ENCODE measurements at regions not wholly inside any gene's neighbourhood (a gene's known extent, or its start where the extent isn't known, plus 50 kb on each side); places are given as distances from the start of the nearest gene placed in this dataset.

DNA sequence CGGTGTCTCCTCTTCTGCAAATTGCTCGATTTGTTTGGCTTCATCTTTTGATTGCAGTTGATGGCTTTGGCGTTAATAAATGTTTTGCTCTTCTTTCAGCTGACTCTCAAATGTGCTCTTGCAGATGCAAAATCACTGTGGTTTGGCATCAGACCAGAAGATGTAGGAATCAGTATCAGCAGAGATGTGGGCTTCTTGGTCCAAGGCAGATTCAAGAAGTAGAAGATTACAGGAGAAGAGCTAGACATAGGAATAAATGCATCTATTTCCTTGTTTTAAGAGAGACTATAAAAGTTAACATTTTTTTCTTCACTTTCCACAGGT, 59.8 kb upstream of the BACH1 start:
- TF ChIP-seq, protein P1, sequence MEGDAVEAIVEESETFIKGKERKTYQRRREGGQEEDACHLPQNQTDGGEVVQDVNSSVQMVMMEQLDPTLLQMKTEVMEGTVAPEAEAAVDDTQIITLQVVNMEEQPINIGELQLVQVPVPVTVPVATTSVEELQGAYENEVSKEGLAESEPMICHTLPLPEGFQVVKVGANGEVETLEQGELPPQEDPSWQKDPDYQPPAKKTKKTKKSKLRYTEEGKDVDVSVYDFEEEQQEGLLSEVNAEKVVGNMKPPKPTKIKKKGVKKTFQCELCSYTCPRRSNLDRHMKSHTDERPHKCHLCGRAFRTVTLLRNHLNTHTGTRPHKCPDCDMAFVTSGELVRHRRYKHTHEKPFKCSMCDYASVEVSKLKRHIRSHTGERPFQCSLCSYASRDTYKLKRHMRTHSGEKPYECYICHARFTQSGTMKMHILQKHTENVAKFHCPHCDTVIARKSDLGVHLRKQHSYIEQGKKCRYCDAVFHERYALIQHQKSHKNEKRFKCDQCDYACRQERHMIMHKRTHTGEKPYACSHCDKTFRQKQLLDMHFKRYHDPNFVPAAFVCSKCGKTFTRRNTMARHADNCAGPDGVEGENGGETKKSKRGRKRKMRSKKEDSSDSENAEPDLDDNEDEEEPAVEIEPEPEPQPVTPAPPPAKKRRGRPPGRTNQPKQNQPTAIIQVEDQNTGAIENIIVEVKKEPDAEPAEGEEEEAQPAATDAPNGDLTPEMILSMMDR (IDR thresholded peaks at IDR 0.05), result no peak
- no peak for TF ChIP-seq POLR2A (IDR thresholded peaks at IDR 0.05)

Data from uterus (tissue), 2 donors.